Panc1 (cell line): ENCODE measurements at regions not wholly inside any gene's neighbourhood (a gene's known extent, or its start where the extent isn't known, plus 50 kb on each side); places are given as distances from the start of the nearest gene placed in this dataset.

Experiments
- ATAC-seq: fragments of 200-7000 bp; cut with Tn5 transposase; 2 replicates; pipeline ENCODE4 v1.9.1; 2020; ENCODE audit warnings: mild to moderate bottlenecking, moderate library complexity
- BruUV-seq: library from RNA; stranded (reverse); fragments of 400-500 nt; replicated peaks from 2 replicates; lab custom pipeline; 2021; lab: Mats Ljungman, UMichigan
- CTCF ChIA-PET: fragments of 300-600 bp; sonication (Branson Sonifier 250); formaldehyde crosslinking; loops from one replicate; lab custom pipeline; 2022; ENCODE audit warnings: antibody characterized with exemption; lab: Charles Lee
- POLR2A ChIA-PET: fragments of 300-600 bp; sonication (Branson Sonifier 250); formaldehyde crosslinking; loops from one replicate; lab custom pipeline; 2022; ENCODE audit warnings: antibody characterized with exemption; lab: Charles Lee
- DNase-seq: peaks from one replicate; pipeline ENCODE4 v3.0.0-alpha.2; 2010; ENCODE audit warnings: low read depth, low spot score
- H3K27ac ChIP-seq: 2 replicates; pipeline ENCODE4 v1.5.1; 2011; ENCODE audit warnings: mild to moderate bottlenecking, low read length, inconsistent platforms
- H3K27me3 ChIP-seq: fragments of 200-500 bp; sonication (Bioruptor generic); 2 replicates; pipeline ENCODE4 v1.6.0; 2014; ENCODE audit warnings: low read length, inconsistent platforms; ENCODE audit not compliant: control insufficient read depth, insufficient read depth
- H3K36me3 ChIP-seq: fragments of 200-500 bp; sonication (Bioruptor generic); 2 replicates; pipeline ENCODE4 v1.5.1; 2014; ENCODE audit warnings: inconsistent platforms, mild to moderate bottlenecking, low read length, moderate library complexity; ENCODE audit not compliant: control insufficient read depth, insufficient read depth
- H3K4me1 ChIP-seq: 2 replicates; pipeline ENCODE4 v1.5.1; 2011; ENCODE audit warnings: inconsistent platforms, mild to moderate bottlenecking, low read length, moderate library complexity; ENCODE audit not compliant: control insufficient read depth, insufficient read depth
- H3K4me3 ChIP-seq, 2 experiments: 2 replicates each; pipeline ENCODE4 v1.5.1; 2011 to 2012; ENCODE audit warnings: low read depth in 2 of 2, low read length in 2 of 2, mild to moderate bottlenecking in 2 of 2, inconsistent platforms in 1 of 2, moderate library complexity in 1 of 2
- H3K9me3 ChIP-seq: fragments of 200-500 bp; sonication (Bioruptor generic); 2 replicates; pipeline ENCODE4 v1.5.1; 2014; ENCODE audit warnings: low read depth, mild to moderate bottlenecking, inconsistent platforms, low read length, moderate library complexity; ENCODE audit not compliant: control insufficient read depth, insufficient read depth
- CTCF ChIP-seq: fragments of 450-650 bp; IDR thresholded peaks from 2 replicates; pipeline ENCODE4 v1.5.1; 2017; ENCODE audit warnings: mild to moderate bottlenecking
- POLR2AphosphoS5 ChIP-seq: IDR thresholded peaks from 2 replicates; pipeline ENCODE4 v1.6.1; 2012; ENCODE audit warnings: mild to moderate bottlenecking, low read depth, low read length, moderate library complexity
- SIN3A ChIP-seq: IDR thresholded peaks from 2 replicates; pipeline ENCODE4 v1.6.1; 2012; ENCODE audit warnings: low read depth, mild to moderate bottlenecking, low read length, moderate library complexity, borderline replicate concordance; ENCODE audit not compliant: insufficient read depth
- TCF7L2 ChIP-seq: IDR thresholded peaks from 2 replicates; pipeline ENCODE4 v1.6.1; 2011; ENCODE audit warnings: mild to moderate bottlenecking, low read depth, low read length, inconsistent platforms
- in situ Hi-C: cut with HindIII; loops from 2 replicates; pipeline ENCODE4 v1.10.0; 2016; ENCODE audit warnings: low sequenced_read_pairs, low pct_unique_long_range_greater_than_20kb
- intact Hi-C: fragments of 100-400 bp; cut with micrococcal nuclease; formaldehyde crosslinking; loops from one replicate; pipeline ENCODE4 v1.10.0; 2022; ENCODE audit not compliant: unreplicated experiment
- TF ChIP-seq, protein P1 (sequence below), 2 experiments: IDR thresholded peaks; 2 replicates each; pipeline ENCODE4 v1.6.1; 2011 to 2012; ENCODE audit warnings: low read depth in 2 of 2, control low read depth in 1 of 2, low read length in 1 of 2, mild to moderate bottlenecking in 1 of 2, moderate library complexity in 1 of 2; ENCODE audit not compliant: insufficient read depth in 1 of 2

- TF ChIP-seq POLR2AphosphoS5 (no peak), SIN3A (no peak), TCF7L2 (no peak), CTCF (no peak)
- TF ChIP-seq, protein P1, sequence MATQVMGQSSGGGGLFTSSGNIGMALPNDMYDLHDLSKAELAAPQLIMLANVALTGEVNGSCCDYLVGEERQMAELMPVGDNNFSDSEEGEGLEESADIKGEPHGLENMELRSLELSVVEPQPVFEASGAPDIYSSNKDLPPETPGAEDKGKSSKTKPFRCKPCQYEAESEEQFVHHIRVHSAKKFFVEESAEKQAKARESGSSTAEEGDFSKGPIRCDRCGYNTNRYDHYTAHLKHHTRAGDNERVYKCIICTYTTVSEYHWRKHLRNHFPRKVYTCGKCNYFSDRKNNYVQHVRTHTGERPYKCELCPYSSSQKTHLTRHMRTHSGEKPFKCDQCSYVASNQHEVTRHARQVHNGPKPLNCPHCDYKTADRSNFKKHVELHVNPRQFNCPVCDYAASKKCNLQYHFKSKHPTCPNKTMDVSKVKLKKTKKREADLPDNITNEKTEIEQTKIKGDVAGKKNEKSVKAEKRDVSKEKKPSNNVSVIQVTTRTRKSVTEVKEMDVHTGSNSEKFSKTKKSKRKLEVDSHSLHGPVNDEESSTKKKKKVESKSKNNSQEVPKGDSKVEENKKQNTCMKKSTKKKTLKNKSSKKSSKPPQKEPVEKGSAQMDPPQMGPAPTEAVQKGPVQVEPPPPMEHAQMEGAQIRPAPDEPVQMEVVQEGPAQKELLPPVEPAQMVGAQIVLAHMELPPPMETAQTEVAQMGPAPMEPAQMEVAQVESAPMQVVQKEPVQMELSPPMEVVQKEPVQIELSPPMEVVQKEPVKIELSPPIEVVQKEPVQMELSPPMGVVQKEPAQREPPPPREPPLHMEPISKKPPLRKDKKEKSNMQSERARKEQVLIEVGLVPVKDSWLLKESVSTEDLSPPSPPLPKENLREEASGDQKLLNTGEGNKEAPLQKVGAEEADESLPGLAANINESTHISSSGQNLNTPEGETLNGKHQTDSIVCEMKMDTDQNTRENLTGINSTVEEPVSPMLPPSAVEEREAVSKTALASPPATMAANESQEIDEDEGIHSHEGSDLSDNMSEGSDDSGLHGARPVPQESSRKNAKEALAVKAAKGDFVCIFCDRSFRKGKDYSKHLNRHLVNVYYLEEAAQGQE (IDR thresholded peaks at IDR 0.05; ENCODE audit: insufficient read depth in 1 of 2, low read depth in 2 of 2, low read length in 1 of 2) = no peak
- H3K4me1 ChIP-seq = no peaks in the 10 kb centered on the region
- no peak overlapping the region for H3K4me3 ChIP-seq
- ATAC-seq = no peak
- ChIA-PET POLR2A (no interaction called here), CTCF (no interaction called here)
- DNase-seq = no peak
- no peaks in the 10 kb centered on the region for H3K36me3 ChIP-seq
- BruUV-seq = no TSS peak
- intact Hi-C loops = no loop called here
- H3K27ac ChIP-seq = no peak overlapping the region
- in situ Hi-C loops = no loop called here
- H3K27me3 ChIP-seq = no peaks in the 10 kb centered on the region
- H3K9me3 ChIP-seq = no peaks in the 10 kb centered on the region
Observed at GRCh38 chr10:83809001-83809400, 330.3 kb upstream of the GHITM start.

DNA sequence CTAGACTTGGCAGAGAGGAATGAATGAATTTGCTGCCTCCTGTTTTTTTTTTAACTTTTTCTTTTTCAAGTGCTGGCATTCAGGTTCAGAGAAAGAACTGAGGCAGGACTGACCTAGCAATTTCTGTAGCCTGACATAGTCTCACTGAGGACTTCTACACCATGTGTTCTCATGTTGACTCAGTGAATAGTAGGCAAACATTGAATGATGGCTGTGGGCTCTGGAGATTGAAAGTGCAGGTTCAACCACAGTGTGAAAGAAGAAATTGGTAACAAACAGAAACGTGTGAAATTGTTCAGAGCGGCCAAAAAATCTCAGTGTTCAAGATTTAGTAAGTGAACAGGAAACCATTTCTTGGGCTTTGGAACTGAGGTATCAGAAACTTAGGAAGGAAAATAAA lies 322.4 kb upstream of the GHITM start:
- CTCF ChIA-PET = no interaction called here
- TF ChIP-seq, protein P1 (IDR thresholded peaks at IDR 0.05; ENCODE audit: insufficient read depth in 1 of 2, low read depth in 2 of 2, low read length in 1 of 2) = no peak
- no peak for TF ChIP-seq POLR2AphosphoS5
- TF ChIP-seq TCF7L2 = no peak
- TF ChIP-seq SIN3A = no peak
- TF ChIP-seq CTCF = no peak
- Histone ChIP-seq H3K27ac (no peak overlapping the region), H3K27me3 (no peaks in the 10 kb centered on the region), H3K36me3 (no peaks in the 10 kb centered on the region), H3K4me3 (no peak overlapping the region), H3K4me1 (no peaks in the 10 kb centered on the region), H3K9me3 (no peaks in the 10 kb centered on the region)
- DNase-seq (no peak), ATAC-seq (no peak)
- POLR2A ChIA-PET = no interaction called here
- intact Hi-C loops (no loop called here), in situ Hi-C loops (no loop called here)
- no TSS peak for BruUV-seq
